Activated CD8-positive, alpha-beta T cell treated with anti-CD3 and anti-CD28 coated beads for 36 hours (primary cell): ENCODE measurements at regions not wholly inside any gene's neighbourhood (a gene's known extent, or its start where the extent isn't known, plus 50 kb on each side); places are given as distances from the start of the nearest gene placed in this dataset.

Source experiments
- ATAC-seq: fragments of 200-7000 bp; cut with Tn5 transposase; one replicate; pipeline ENCODE4 v1.10.0; 2021; ENCODE audit warnings: mild to moderate bottlenecking, moderate library complexity
- CTCF ChIA-PET: fragments of 350-600 bp; sonication (Branson Sonifier 250); formaldehyde crosslinking; loops from one replicate; lab custom pipeline; 2021; ENCODE audit warnings: antibody characterized with exemption; lab: Charles Lee
- POLR2A ChIA-PET: fragments of 350-600 bp; sonication (Branson Sonifier 250); formaldehyde crosslinking; loops from one replicate; lab custom pipeline; 2021; ENCODE audit warnings: antibody characterized with exemption; lab: Charles Lee
- DNase-seq: peaks from one replicate; pipeline ENCODE4 v3.0.0-alpha.2; 2020
- H3K27ac Mint-ChIP-seq: one replicate; pipeline ENCODE4 v1.8.0; 2021; ENCODE audit warnings: mild to moderate bottlenecking, mixed read lengths
- H3K27me3 Mint-ChIP-seq: one replicate; pipeline ENCODE4 v1.8.0; 2021; ENCODE audit warnings: mixed read lengths
- H3K36me3 Mint-ChIP-seq: one replicate; pipeline ENCODE4 v1.8.0; 2021; ENCODE audit warnings: low read depth, mixed read lengths
- H3K4me1 Mint-ChIP-seq: one replicate; pipeline ENCODE4 v1.8.0; 2021; ENCODE audit warnings: low read depth, mixed read lengths
- H3K4me3 Mint-ChIP-seq: one replicate; pipeline ENCODE4 v1.8.0; 2021; ENCODE audit warnings: mild to moderate bottlenecking, moderate library complexity, mixed read lengths
- H3K9me3 Mint-ChIP-seq: one replicate; pipeline ENCODE4 v1.8.0; 2021; ENCODE audit warnings: mixed read lengths
- intact Hi-C: fragments of 100-400 bp; cut with micrococcal nuclease; formaldehyde crosslinking; loops from one replicate; pipeline ENCODE4 v1.10.0; 2022
- TF ChIP-seq, protein P1 (sequence below): fragments of 200-600 bp; IDR thresholded peaks from one replicate; pipeline ENCODE4 v1.8.0; 2022; ENCODE audit warnings: antibody characterized with exemption, mild to moderate bottlenecking

DNA sequence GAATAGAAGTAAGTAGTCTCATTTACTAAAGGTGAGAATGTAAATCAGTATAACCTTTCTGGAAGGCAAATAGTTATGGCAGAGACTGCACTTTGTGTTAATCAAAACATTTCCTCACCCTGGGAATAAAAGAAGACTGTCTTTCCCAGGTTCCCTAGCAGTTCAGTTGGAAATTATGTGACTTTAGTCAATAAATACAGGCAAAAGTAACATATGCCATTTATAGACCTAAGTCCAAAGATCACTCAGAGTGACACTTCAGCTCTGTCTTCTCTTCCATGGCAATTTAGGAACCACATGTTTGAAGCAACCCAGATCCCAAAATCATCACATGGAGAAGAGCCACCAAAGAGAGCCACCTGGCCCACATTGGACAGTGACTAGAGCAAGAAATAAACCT lies 160.7 kb upstream of the SV2C start:
- Mint-ChIP-seq H3K4me1 (no peaks in the 10 kb centered on the region), H3K27me3 (peaks cover 20% of the 10 kb centered on the region), H3K9me3 (no peaks in the 10 kb centered on the region), H3K36me3 (no peaks in the 10 kb centered on the region), H3K4me3 (no peak overlapping the region), H3K27ac (no peak overlapping the region)
- ChIA-PET CTCF (no interaction called here), POLR2A (no interaction called here)
- DNase-seq (no peak), ATAC-seq (no peak)
- intact Hi-C loops, result no loop called here
- TF ChIP-seq, protein P1, sequence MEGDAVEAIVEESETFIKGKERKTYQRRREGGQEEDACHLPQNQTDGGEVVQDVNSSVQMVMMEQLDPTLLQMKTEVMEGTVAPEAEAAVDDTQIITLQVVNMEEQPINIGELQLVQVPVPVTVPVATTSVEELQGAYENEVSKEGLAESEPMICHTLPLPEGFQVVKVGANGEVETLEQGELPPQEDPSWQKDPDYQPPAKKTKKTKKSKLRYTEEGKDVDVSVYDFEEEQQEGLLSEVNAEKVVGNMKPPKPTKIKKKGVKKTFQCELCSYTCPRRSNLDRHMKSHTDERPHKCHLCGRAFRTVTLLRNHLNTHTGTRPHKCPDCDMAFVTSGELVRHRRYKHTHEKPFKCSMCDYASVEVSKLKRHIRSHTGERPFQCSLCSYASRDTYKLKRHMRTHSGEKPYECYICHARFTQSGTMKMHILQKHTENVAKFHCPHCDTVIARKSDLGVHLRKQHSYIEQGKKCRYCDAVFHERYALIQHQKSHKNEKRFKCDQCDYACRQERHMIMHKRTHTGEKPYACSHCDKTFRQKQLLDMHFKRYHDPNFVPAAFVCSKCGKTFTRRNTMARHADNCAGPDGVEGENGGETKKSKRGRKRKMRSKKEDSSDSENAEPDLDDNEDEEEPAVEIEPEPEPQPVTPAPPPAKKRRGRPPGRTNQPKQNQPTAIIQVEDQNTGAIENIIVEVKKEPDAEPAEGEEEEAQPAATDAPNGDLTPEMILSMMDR, result no peak

DNA sequence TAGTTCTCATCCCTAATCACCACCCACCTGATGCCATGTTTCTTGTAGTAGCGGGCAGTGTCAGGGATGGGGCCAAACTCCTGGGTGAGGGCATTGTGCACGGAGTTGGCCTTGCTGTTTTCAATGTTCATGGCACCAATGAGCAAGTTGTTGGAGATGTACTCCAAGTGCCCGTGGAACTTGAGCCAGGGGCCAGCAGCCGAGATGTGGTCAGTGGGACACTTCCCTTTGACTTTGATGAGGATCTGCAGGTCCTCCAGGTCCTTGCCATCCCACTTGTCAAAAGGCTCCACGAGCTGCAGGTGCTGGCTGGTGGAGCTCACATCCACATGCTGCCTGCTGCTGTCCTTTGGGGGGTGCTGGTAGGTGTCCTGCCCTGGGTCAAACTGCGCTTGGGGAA lies 162.2 kb upstream of the SV2C start:
- no peak for ATAC-seq
- H3K9me3 Mint-ChIP-seq, result no peaks in the 10 kb centered on the region
- H3K4me1 Mint-ChIP-seq, result no peaks in the 10 kb centered on the region
- no peak overlapping the region for H3K4me3 Mint-ChIP-seq
- ChIA-PET CTCF (no interaction called here), POLR2A (no interaction called here)
- H3K27me3 Mint-ChIP-seq, result peaks cover 22% of the 10 kb centered on the region
- no peaks in the 10 kb centered on the region for H3K36me3 Mint-ChIP-seq
- TF ChIP-seq, protein P1, result no peak
- no peak overlapping the region for H3K27ac Mint-ChIP-seq
- DNase-seq, result no peak
- intact Hi-C loops, result no loop called here

DNA sequence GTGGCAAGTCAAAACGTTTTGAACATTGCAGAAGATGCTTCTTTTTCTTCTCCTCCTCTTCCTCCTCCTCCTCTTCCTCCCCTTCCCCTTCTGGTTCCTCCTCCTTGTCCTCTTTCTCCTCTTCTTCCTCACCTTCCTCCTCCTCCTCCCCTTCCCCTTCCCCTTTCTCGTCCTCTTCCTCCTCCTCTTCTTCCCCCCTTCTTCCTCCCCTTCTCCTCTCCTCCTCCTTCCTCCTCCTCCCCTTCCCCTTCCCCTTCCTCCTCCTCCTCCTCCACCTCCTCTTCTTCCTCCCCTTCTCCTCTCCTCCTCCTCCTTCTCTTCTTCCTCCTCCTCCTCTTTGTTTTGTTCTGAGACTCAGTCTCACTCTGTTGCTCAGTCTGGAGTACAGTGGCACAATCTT lies 167.0 kb upstream of the SV2C start:
- H3K4me3 Mint-ChIP-seq, result no peak overlapping the region
- H3K36me3 Mint-ChIP-seq, result no peaks in the 10 kb centered on the region
- peaks cover 16% of the 10 kb centered on the region for H3K27me3 Mint-ChIP-seq
- no peaks in the 10 kb centered on the region for H3K4me1 Mint-ChIP-seq
- TF ChIP-seq, protein P1, result no peak
- no peaks in the 10 kb centered on the region for H3K9me3 Mint-ChIP-seq
- ChIA-PET POLR2A (interaction anchor here (0.6 kb wide), 1 partner anchor 232 kb away, joined by 3 read pairs; no protein-coding TSS in a partner anchor), CTCF (no interaction called here)
- ATAC-seq (no peak), DNase-seq (no peak)
- intact Hi-C loops, result no loop called here
- H3K27ac Mint-ChIP-seq, result no peak overlapping the region

DNA sequence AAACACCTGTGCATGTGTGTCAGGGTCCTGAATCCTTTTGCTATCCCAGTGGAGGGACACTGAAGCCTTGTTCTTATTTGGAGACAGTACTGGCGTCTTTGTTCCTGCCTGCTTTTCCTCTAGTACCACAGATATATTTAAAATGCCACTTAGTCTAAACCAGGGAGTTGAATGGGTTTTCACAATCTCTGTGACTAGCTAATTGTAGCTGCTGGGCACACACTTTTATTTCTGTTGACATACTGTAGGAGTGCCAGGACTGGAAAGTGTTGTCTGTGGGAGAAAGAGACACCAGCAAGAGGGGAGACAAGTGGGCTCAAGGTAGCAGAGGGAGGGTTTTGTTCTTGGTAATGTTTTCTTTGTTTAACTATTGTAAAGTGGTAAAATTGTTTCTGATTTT lies 174.0 kb upstream of the SV2C start:
- no peak for ATAC-seq
- DNase-seq, result no peak
- H3K4me3 Mint-ChIP-seq, result no peak overlapping the region
- no peaks in the 10 kb centered on the region for H3K36me3 Mint-ChIP-seq
- no peaks in the 10 kb centered on the region for H3K9me3 Mint-ChIP-seq
- intact Hi-C loops, result no loop called here
- H3K4me1 Mint-ChIP-seq, result no peaks in the 10 kb centered on the region
- ChIA-PET POLR2A (no interaction called here), CTCF (no interaction called here)
- TF ChIP-seq, protein P1, result no peak
- H3K27ac Mint-ChIP-seq, result no peak overlapping the region
- peaks cover 9% of the 10 kb centered on the region for H3K27me3 Mint-ChIP-seq

DNA sequence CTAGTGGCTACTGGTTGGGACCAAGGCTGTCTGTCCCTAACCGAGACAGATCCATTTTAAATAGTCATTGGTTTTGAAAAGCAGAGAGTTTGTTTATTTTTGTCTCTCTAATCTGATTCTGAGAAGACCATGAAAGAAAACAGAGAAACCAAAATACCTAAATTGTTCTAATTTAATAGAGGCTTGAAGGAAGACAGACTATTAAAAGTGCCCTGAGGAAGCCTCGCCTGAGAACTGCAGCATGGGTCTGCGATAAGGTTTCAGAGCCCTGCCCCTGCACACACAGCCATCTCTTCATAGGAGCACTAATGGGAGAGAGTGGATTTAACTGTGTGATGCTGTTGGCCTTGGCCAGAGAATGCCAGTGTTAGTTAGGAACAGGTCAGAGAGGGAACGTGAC lies 175.5 kb upstream of the SV2C start:
- H3K4me3 Mint-ChIP-seq, result no peak overlapping the region
- no peaks in the 10 kb centered on the region for H3K4me1 Mint-ChIP-seq
- no peaks in the 10 kb centered on the region for H3K36me3 Mint-ChIP-seq
- POLR2A ChIA-PET, result no interaction called here
- H3K27me3 Mint-ChIP-seq, result peaks cover 13% of the 10 kb centered on the region
- CTCF ChIA-PET, result no interaction called here
- ATAC-seq, result no peak
- no peak for DNase-seq
- intact Hi-C loops, result no loop called here
- H3K9me3 Mint-ChIP-seq, result no peaks in the 10 kb centered on the region
- TF ChIP-seq, protein P1, result no peak
- H3K27ac Mint-ChIP-seq, result no peak overlapping the region
